ENCODE measurements at regions not wholly inside any gene's neighbourhood (a gene's known extent, or its start where the extent isn't known, plus 50 kb on each side); places are given as distances from the start of the nearest gene placed in this dataset.

DNA sequence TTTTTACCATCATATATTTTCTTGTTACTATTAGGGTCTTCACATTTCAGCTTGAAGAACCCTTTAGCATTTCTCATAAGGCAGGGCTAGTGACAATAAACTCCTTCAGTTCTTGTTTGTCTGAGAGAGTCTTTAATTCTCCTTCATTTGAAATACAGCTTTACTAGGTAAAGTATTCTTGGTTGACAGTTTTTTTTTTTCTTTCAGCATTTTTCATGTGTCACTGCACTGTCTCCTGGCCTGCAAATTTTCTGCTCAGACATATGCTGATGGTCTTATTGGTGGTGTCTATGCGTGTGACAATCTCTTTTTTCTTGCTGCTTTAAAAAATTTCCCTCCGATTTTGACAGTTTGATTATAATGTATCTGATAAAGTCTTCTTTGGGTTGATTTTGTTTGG is 399.9 kb downstream of the SH3GL2 start:
- no peaks in the 10 kb centered on the region for H3K79me2 ChIP-seq (ENCODE audit: insufficient read depth, low read length)
- no peak overlapping the region for H3K9ac ChIP-seq (ENCODE audit: extremely low read depth, insufficient read length, low read length)
- no peaks in the 10 kb centered on the region for H3K4me1 ChIP-seq (ENCODE audit: insufficient read depth, low read length)
- H2AFZ ChIP-seq (ENCODE audit: low read length) = no peak overlapping the region
- H3K18ac ChIP-seq (ENCODE audit: insufficient read length, low read depth, low read length) = no peak overlapping the region
- no peak overlapping the region for H4K8ac ChIP-seq (replicated peaks; ENCODE audit: insufficient read length, low read depth, low read length)
- no peak overlapping the region for H4K5ac ChIP-seq (ENCODE audit: insufficient read length, low read depth, low read length)
- Mint-ChIP-seq H3K27me3 (ENCODE audit: low read depth) (no peaks in the 10 kb centered on the region), H3K4me1 (no peaks in the 10 kb centered on the region), H3K9me3 (peaks cover 23 to 30% of the 10 kb centered on the region in 2 experiments), H3K36me3 (ENCODE audit: insufficient read depth in 1 of 3, low read depth in 3 of 3) (peaks cover 0 to 22% (median 5%) of the 10 kb centered on the region in 3 experiments; a peak in 6 of 7 replicates), H3K4me3 (no peak overlapping the region), H3K27ac (no peak overlapping the region)
- H2BK15ac ChIP-seq (ENCODE audit: low read depth, low read length) = no peak overlapping the region
- no peaks in the 10 kb centered on the region for H3K79me1 ChIP-seq (ENCODE audit: insufficient read depth, low read depth, low read length, poor library complexity, severe bottlenecking)
- H3K9me3 ChIP-seq (ENCODE audit: control insufficient read depth, low read depth, low read length) = no peaks in the 10 kb centered on the region
- no peak overlapping the region for H2BK20ac ChIP-seq (ENCODE audit: low read depth, low read length, poor library complexity, severe bottlenecking)
- no peak overlapping the region for H3T11ph ChIP-seq (ENCODE audit: low read length)
- H3K27ac ChIP-seq (ENCODE audit: insufficient read length, low read depth, low read length) = no peak overlapping the region
- H2AK5ac ChIP-seq (ENCODE audit: insufficient read length, low read length) = no peak overlapping the region
- no peak for DNase-seq
- H3K27me3 ChIP-seq (ENCODE audit: insufficient read depth, low read length) = no peaks in the 10 kb centered on the region
- H2BK120ac ChIP-seq (ENCODE audit: low read depth, low read length, poor library complexity, severe bottlenecking) = no peak overlapping the region
- H2BK5ac ChIP-seq (ENCODE audit: insufficient read length, low read length) = no peak overlapping the region
- no peaks in the 10 kb centered on the region for H3K23me2 ChIP-seq (ENCODE audit: insufficient read length, low read depth, low read length, poor library complexity, severe bottlenecking)
- TF ChIP-seq, protein P1, sequence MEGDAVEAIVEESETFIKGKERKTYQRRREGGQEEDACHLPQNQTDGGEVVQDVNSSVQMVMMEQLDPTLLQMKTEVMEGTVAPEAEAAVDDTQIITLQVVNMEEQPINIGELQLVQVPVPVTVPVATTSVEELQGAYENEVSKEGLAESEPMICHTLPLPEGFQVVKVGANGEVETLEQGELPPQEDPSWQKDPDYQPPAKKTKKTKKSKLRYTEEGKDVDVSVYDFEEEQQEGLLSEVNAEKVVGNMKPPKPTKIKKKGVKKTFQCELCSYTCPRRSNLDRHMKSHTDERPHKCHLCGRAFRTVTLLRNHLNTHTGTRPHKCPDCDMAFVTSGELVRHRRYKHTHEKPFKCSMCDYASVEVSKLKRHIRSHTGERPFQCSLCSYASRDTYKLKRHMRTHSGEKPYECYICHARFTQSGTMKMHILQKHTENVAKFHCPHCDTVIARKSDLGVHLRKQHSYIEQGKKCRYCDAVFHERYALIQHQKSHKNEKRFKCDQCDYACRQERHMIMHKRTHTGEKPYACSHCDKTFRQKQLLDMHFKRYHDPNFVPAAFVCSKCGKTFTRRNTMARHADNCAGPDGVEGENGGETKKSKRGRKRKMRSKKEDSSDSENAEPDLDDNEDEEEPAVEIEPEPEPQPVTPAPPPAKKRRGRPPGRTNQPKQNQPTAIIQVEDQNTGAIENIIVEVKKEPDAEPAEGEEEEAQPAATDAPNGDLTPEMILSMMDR (conservative IDR thresholded peaks at IDR 0.05) = no peak
- no peak overlapping the region for H2BK12ac ChIP-seq (ENCODE audit: insufficient read length, low read depth, low read length)
- no CpG with 5 or more reads among the region's 2 CpGs for WGBS (ENCODE audit: extremely low coverage, insufficient read length, low lambda C conversion rate)
- H4K91ac ChIP-seq (ENCODE audit: insufficient read length, low read depth, low read length) = no peak overlapping the region
- H3K4me2 ChIP-seq (ENCODE audit: insufficient read depth, insufficient read length, low read length) = no peak overlapping the region
- no peak overlapping the region for H3K4ac ChIP-seq (ENCODE audit: low read depth, low read length)
- no peaks in the 10 kb centered on the region for H4K20me1 ChIP-seq (ENCODE audit: control insufficient read depth, insufficient read depth, insufficient read length)
- H3K14ac ChIP-seq (ENCODE audit: insufficient read depth, low read length) = no peak overlapping the region
- no peak overlapping the region for H3K23ac ChIP-seq (ENCODE audit: insufficient read length, low read depth, low read length)
- no peak overlapping the region for H3K56ac ChIP-seq (ENCODE audit: insufficient read length, low read depth, low read length)
